ENCODE measurements at regions not wholly inside any gene's neighbourhood (a gene's known extent, or its start where the extent isn't known, plus 50 kb on each side); places are given as distances from the start of the nearest gene placed in this dataset.

GRCh38 chr4:123286903-123287466 lies 109.6 kb upstream of the SPRY1 start:
- TF ChIP-seq CTCF (IDR thresholded peaks at IDR 0.05): no peak
- no peak for TF ChIP-seq POLR2A (IDR thresholded peaks at IDR 0.05)

Data from heart left ventricle (tissue), 13 donors.